ENCODE measurements at regions not wholly inside any gene's neighbourhood (a gene's known extent, or its start where the extent isn't known, plus 50 kb on each side); places are given as distances from the start of the nearest gene placed in this dataset.

GRCh38 chr3:148002705-148003205, 593.6 kb downstream of the ZIC1 start:
- Histone ChIP-seq H3K4me1 (no peaks in the 10 kb centered on the region), H3K27me3 (no peaks in the 10 kb centered on the region), H3K36me3 (no peaks in the 10 kb centered on the region), H3K27ac (no peak overlapping the region), H3K9me3 (no peaks in the 10 kb centered on the region), H3K4me3 (no peak overlapping the region)
- TF ChIP-seq EP300 (IDR thresholded peaks at IDR 0.05) (no peak), CTCF (IDR thresholded peaks at IDR 0.05) (no peak), POLR2A (IDR thresholded peaks at IDR 0.05) (no peak)
- 93 to 94% methylated on average over 4 of the region's 4 CpGs for whole genome bisulfite sequencing, 2 donors
- DNase-seq (ENCODE audit: low spot score in 2 of 2) = no peak

GRCh38 chr3:148004331-148004730, 595.2 kb downstream of the ZIC1 start:
- Histone ChIP-seq H3K27ac (no peak overlapping the region), H3K9me3 (no peaks in the 10 kb centered on the region), H3K27me3 (no peaks in the 10 kb centered on the region), H3K4me3 (no peak overlapping the region), H3K36me3 (no peaks in the 10 kb centered on the region), H3K4me1 (no peaks in the 10 kb centered on the region)
- no peak for DNase-seq (ENCODE audit: low spot score in 2 of 2)
- 55 to 58% methylated on average over 3 of the region's 3 CpGs for WGBS, 2 donors
- TF ChIP-seq POLR2A (IDR thresholded peaks at IDR 0.05) (no peak), CTCF (IDR thresholded peaks at IDR 0.05) (no peak)

GRCh38 chr3:148005456-148005855, 596.3 kb downstream of the ZIC1 start:
- H3K27me3 ChIP-seq = no peaks in the 10 kb centered on the region
- 30 to 33% methylated on average over 2 of the region's 2 CpGs for WGBS, 2 donors
- TF ChIP-seq POLR2A (IDR thresholded peaks at IDR 0.05) (no peak), EP300 (IDR thresholded peaks at IDR 0.05) (no peak), CTCF (IDR thresholded peaks at IDR 0.05) (no peak)

GRCh38 chr3:148006508-148006907, 597.3 kb downstream of the ZIC1 start:
- Histone ChIP-seq H3K27ac (no peak overlapping the region), H3K4me1 (no peaks in the 10 kb centered on the region), H3K9me3 (no peaks in the 10 kb centered on the region), H3K4me3 (no peak overlapping the region), H3K27me3 (no peaks in the 10 kb centered on the region), H3K36me3 (no peaks in the 10 kb centered on the region)
- TF ChIP-seq POLR2A (IDR thresholded peaks at IDR 0.05) = no peak
- no peak for TF ChIP-seq CTCF (IDR thresholded peaks at IDR 0.05)
- TF ChIP-seq EP300 (IDR thresholded peaks at IDR 0.05) = no peak
- DNase-seq (ENCODE audit: low spot score in 2 of 2) = no peak

More at GRCh38 chr3:148005456-148005855, 596.3 kb downstream of the ZIC1 start:
- Histone ChIP-seq H3K36me3 (no peaks in the 10 kb centered on the region), H3K4me3 (no peak overlapping the region), H3K27ac (no peak overlapping the region), H3K4me1 (no peaks in the 10 kb centered on the region), H3K9me3 (no peaks in the 10 kb centered on the region)
- DNase-seq (ENCODE audit: low spot score in 2 of 2) = no peak

GRCh38 chr3:148008591-148008990, 599.4 kb downstream of the ZIC1 start:
- no peak for DNase-seq (ENCODE audit: low spot score in 2 of 2)
- Histone ChIP-seq H3K36me3 (no peaks in the 10 kb centered on the region), H3K27ac (no peak overlapping the region), H3K4me3 (no peak overlapping the region), H3K9me3 (no peaks in the 10 kb centered on the region), H3K27me3 (no peaks in the 10 kb centered on the region), H3K4me1 (no peaks in the 10 kb centered on the region)
- TF ChIP-seq POLR2A (IDR thresholded peaks at IDR 0.05) = no peak
- no peak for TF ChIP-seq EP300 (IDR thresholded peaks at IDR 0.05)
- no peak for TF ChIP-seq CTCF (IDR thresholded peaks at IDR 0.05)
- 35 to 56% methylated on average over 1 of the region's 1 CpG for WGBS, 2 donors
